Left colon (tissue), 2 donors: ENCODE measurements at regions not wholly inside any gene's neighbourhood (a gene's known extent, or its start where the extent isn't known, plus 50 kb on each side); places are given as distances from the start of the nearest gene placed in this dataset.

Experiments
- ATAC-seq: fragments of 200-7000 bp; cut with Tn5 transposase; one replicate; pipeline ENCODE4 v1.9.1; 2020; ENCODE audit warnings: mild to moderate bottlenecking, moderate library complexity
- DNase-seq, 2 donors: peaks; one replicate each; pipeline ENCODE4 v3.0.0-alpha.2; 2020
- intact Hi-C, 2 donors: fragments of 100-400 bp; cut with DNase I in 1 of 2; cut with micrococcal nuclease in 1 of 2; formaldehyde crosslinking; loops; one replicate each; pipeline versions ENCODE4 v1.11.2 to v1.14.0; 2022; cut with DNase I, micrococcal nuclease
- donor health status: DM: no; HTN: no; CAD: no.
- donor health status: DM: yes; HTN: yes; CAD: no.

DNA sequence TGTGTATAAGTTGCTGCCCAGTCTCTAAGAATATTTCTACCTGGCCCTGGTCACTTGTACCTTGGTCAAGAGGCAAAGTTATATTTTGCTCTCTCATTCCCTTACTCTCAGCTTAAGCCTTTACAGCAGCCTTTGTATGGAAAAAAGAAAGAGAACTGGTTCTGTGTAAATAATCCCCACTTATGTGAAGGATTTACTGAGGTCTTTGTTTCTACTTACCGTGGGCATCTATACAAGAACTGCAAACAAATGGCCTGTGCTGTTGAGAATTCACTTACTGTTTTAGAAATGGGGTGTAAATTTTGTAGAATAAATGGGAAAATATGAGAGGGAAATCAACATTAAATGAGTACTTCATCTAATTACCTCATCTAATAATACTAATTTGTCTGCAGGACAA is 267.4 kb downstream of the PCDH20 start:
- ATAC-seq (no peak), DNase-seq (no peak)
- intact Hi-C loops, result no loop called here

- ATAC-seq (no peak), DNase-seq (no peak)
- intact Hi-C loops, result no loop called here
These were observed 269.1 kb downstream of the PCDH20 start for GRCh38 chr13:61146571-61146970.

DNA sequence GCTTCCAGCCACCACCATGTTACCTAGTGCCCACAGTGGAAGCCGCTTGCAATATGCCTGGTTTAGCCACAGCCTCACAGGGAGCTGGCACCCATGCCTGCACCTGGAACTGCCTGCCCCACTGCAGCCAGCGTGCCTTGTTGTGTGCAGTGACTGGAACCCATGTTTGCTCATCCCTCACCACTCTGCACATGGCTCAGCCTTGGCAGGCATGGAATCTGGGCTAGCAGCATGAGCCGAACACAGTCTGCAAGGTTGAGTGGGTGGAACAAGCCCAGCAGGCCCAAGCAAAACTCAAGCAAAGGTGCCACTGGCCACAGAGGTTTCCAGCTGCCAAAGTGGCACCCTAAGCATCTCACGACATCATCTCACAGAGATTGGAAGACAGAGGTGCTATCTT is 269.5 kb downstream of the PCDH20 start:
- no peak for ATAC-seq
- DNase-seq, result no peak
- intact Hi-C loops, result no loop called here

DNA sequence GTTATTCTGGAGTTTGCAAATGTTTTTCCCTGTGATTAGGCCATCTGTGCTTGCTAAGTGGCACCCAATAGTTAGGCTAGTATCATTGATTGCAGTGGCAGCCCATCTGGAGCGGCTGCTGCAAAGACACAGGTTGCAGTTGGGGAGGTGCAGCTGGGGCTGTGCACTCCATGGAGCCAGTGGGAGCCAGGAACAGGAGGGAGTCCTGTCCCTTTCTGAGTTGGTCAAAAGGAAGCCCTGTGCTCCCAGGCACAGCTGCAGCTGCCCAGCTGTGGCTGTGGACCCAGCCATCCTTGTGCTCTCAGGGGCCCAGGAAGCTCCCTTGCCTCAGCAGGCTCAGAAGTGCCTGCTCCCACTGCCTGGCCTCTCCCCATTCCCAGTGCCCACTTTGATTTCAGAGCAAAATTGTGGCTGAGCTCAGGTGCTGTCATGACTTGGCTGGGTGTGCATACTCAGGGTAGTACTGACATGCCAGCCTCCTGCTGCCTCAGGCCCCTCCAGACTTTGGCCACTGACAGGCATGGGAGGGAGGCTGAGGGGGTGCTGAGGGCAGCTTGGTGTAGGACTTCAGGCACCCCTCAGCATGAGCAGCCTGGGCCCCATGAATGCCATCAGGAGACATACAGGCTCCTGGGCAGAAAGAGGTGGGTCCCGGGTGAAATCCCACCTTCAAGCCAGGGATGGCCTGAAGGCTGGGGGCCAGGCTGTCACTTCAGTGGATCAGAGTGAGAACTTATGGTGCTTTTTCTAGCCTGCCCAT is 270.6 kb downstream of the PCDH20 start:
- intact Hi-C loops, result no loop called here
- ATAC-seq, result no peak

GRCh38 chr13:61144301-61144700 is 271.3 kb downstream of the PCDH20 start:
- ATAC-seq (no peak), DNase-seq (no peak)
- intact Hi-C loops, result no loop called here

More for the DNA sequence above, 270.6 kb downstream of the PCDH20 start:
- DNase-seq, result no peak

DNA sequence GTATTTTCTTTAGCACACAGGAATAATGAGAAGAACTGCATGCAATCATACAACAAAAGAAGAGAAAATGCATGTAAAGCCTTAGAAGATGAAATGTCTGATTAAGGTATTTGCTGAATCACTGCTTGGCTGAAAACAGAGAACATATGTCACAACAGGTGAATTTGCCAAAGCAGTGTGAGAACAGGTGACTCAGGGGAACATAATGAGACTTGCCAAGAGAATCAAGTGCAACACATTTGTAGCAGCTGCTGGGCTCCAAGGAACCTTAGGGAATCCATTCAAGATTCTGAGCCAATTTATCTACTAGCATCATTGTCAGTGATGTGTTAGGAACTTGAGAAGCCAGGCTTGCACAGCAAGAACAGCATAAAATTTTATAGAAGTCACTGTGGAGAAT is 273.1 kb downstream of the PCDH20 start:
- intact Hi-C loops, result no loop called here

GRCh38 chr13:61138857-61139256 is 276.8 kb downstream of the PCDH20 start:
- ATAC-seq (no peak), DNase-seq (no peak)
- intact Hi-C loops, result no loop called here

More for the DNA sequence above, 273.1 kb downstream of the PCDH20 start:
- DNase-seq (no peak), ATAC-seq (no peak)

- DNase-seq, result no peak
- intact Hi-C loops, result no loop called here
These were observed 279.1 kb downstream of the PCDH20 start for GRCh38 chr13:61136515-61136914.

DNA sequence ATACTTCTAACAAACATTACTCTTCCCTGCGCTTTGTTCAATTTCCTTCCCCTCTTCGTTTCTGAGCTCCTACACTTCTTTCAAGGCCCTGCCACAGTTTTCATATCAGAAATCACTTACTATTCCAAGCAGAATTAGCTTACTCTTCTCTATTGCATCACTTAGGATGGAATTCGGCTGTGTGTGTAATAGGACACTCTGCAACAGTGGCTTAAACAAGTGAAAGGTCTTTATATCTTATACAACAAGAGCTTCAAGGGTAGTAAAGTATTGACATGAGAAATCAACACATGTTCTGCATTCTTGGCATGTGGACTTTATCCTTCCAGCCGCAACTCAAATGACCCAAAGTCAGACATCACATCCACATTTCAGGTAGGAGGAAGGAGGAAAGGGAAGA is 279.6 kb downstream of the PCDH20 start:
- intact Hi-C loops, result no loop called here
- ATAC-seq (no peak), DNase-seq (no peak)

More at GRCh38 chr13:61136515-61136914, 279.1 kb downstream of the PCDH20 start:
- ATAC-seq, result no peak

- DNase-seq (no peak), ATAC-seq (no peak)
- intact Hi-C loops, result no loop called here
These were observed 280.1 kb downstream of the PCDH20 start for GRCh38 chr13:61135583-61135982.

DNA sequence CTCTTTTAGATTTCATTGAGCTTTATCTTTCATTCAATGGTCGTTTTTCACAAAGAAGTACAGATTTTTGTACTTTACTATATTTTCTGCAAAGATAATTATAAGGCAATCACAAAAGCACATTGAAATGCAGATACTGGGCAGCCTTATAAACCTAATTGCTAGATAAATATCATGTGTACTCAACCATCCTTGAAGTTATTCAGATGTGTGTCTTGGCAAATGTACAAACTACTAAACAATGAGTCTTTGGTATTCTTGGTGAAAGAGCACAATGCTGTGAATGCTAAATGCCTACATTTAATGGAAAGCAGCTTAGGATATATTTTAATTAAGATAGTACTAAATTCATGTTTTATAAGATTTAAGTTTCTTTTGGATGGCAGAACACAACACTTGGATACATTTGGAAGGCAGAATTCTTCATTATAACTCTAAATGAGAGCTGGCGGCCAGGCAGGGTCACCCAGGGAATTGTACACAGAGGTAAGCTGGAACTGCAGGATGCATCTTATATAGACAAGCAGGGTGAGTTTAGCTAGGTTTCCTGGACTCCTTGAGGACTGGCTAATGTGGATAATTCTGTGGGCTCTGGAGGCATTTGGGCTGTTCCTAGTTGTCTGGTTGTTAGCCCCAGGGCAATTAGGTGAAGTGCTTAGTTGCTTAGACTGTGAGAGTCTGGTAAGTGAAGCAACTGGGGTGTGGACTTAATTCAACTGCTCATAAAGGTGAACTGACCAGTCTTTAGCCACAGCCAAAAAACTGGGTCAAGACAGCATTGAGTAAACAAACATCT is 286.6 kb downstream of the PCDH20 start:
- DNase-seq, result no peak
- intact Hi-C loops, result no loop called here
- ATAC-seq, result peak; percentile 56

DNA sequence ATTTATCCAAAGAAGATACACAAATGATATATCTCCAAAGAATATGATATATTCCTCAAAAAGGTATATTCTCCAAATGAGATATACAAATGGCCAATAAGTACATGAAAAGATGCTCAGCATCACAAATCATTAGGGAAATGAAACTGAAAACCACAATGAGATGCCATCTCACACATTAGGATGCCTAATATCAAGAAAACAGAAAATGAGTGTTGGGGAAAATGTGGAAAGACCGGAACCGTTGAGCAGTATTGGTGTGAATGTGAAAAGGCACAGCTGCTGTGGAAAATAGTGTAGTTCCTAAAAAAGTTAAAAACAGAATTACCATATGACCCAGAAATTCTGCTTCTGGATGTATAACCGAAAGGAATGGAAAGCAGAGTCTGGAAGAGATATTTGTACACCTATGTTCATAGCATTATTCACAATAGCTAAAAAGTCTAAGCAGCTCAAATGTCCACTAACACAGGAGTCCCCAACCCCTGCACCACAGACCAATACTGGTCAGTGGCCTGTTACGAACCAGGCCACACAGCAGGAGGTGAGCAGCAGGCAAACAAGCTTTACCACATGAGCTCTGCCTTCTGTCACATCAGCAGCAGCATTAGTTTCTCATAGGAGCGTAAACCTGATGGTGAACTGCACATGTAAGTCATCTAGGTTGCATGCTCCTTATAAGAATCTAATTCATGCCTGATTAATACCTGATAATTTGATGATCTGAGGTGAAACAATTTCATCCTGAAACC is 291.9 kb downstream of the PCDH20 start:
- intact Hi-C loops, result no loop called here
- DNase-seq (no peak), ATAC-seq (no peak)

- intact Hi-C loops, result no loop called here
- DNase-seq (no peak), ATAC-seq (no peak)
These were observed 302.4 kb downstream of the PCDH20 start for GRCh38 chr13:61113140-61113658.

- no peak for DNase-seq
- no peak for ATAC-seq
- intact Hi-C loops, result no loop called here
These were observed 304.1 kb downstream of the PCDH20 start for GRCh38 chr13:61111529-61111928.

DNA sequence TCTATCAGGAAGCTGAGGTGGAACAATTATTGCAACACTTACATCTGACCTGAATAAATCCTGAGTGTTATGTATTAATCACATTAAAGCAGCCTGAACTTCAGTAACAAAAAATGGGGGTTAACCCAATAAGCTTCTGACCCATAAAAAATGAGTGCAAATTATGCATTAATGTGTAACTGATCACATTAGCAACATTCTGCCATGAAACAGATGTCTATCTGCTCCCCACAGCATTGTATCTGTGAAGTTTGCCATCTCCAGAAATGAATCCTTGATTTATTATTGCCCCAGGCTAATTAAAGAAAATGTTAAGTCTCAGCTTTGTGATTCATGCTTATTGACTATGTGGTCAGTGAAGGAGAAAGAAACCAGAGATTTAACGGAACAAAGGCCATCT is 304.9 kb downstream of the PCDH20 start:
- ATAC-seq (no peak), DNase-seq (no peak)
- intact Hi-C loops, result no loop called here

DNA sequence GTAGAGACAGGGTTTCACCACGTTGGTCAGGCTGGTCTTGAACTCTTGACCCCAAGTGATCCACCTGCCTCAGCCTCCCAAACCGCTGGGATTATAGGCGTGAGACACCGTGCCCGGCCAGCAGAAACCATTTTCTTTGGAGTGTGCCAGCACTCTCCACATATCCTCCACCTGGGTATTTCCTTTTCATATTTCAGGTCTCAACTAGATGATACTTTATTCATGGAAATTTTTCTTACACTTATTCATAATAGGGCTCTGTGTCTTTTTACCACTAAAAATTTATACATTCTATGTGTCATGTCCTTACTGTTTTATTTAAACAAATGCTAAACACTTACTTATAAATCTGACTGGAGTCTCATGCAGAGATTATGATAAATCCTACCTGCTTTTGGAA is 305.9 kb downstream of the PCDH20 start:
- no peak for ATAC-seq
- no peak for DNase-seq
- intact Hi-C loops, result no loop called here

DNA sequence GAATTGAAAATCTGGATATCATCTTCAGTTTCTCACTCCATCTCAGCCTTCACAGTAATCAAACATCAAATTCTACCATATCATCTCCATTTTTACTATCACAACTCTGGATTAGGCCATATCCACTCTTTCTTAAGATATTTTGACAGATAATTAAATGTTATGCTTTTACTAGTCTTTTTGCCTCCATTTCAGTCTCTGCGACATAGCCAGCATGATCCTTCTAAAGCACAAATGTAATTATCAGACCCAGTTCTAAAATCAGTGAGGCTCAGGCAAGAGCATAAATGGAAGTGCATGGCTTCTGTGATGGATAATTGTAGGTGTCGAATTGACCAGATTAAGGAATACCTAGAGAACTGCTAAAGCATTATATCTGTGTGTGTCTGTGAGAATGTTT is 307.7 kb downstream of the PCDH20 start:
- no peak for ATAC-seq

GRCh38 chr13:61095885-61096284 is 319.8 kb downstream of the PCDH20 start:
- intact Hi-C loops, result no loop called here
- ATAC-seq (no peak), DNase-seq (no peak)

More for the DNA sequence above, 307.7 kb downstream of the PCDH20 start:
- intact Hi-C loops, result no loop called here
- no peak for DNase-seq

DNA sequence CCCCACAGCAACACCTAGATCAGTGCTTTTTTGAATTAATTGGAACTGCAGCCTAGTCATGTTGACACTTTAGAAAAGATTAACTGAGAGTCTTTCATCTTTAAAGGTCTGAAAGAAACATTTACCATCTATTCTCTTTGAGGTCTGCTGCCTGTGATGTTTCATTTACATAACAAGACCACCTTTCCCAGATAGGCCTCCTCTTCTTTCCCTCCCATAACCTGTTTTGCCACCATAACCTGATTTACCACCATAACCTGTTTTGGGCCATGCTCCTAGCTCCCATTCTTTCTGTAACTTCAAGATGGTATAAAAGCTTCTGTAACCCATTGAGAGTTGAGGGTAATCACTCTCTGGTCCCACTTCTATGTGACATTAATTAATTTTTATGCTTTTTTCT is 320.8 kb downstream of the PCDH20 start:
- DNase-seq, result no peak
- ATAC-seq, result no peak
- intact Hi-C loops, result no loop called here
